ENCODE measurements at regions not wholly inside any gene's neighbourhood (a gene's known extent, or its start where the extent isn't known, plus 50 kb on each side); places are given as distances from the start of the nearest gene placed in this dataset.
A peak's percentile ranks its signal among the peaks of the same experiment; 100 is the strongest.

- peaks cover 44% of the 10 kb centered on the region for H3K4me1 Mint-ChIP-seq (ENCODE audit: low read depth)
- H3K9me3 Mint-ChIP-seq, result no peaks in the 10 kb centered on the region
- H3K4me3 Mint-ChIP-seq, result no peak overlapping the region
- H3K27ac Mint-ChIP-seq, result peak overlapping the region; percentile 47
- no peak for DNase-seq (ENCODE audit: low spot score)
- peaks cover 6% of the 10 kb centered on the region for H3K36me3 Mint-ChIP-seq (ENCODE audit: low read depth)
- intact Hi-C loops (cut with micrococcal nuclease), result loop anchor here (1.0 to 10.0 kb wide), 10 partner anchors 36 to 236 kb away; no protein-coding TSS in a partner anchor
- H3K27me3 Mint-ChIP-seq (ENCODE audit: insufficient read depth), result peaks cover 11% of the 10 kb centered on the region
These were observed 139.3 kb downstream of the NFKBIZ start for GRCh38 chr3:101988596-101988995.

- DNase-seq (ENCODE audit: low spot score), result no peak
- Mint-ChIP-seq H3K27ac (peak overlapping the region; percentile 2), H3K4me3 (no peak overlapping the region), H3K4me1 (ENCODE audit: low read depth) (peaks cover 53% of the 10 kb centered on the region), H3K36me3 (ENCODE audit: low read depth) (peaks cover 6% of the 10 kb centered on the region), H3K27me3 (ENCODE audit: insufficient read depth) (peaks cover 4% of the 10 kb centered on the region), H3K9me3 (no peaks in the 10 kb centered on the region)
- intact Hi-C loops (cut with micrococcal nuclease), result loop anchor here (2.0 to 10.0 kb wide), 4 partner anchors 39 to 235 kb away; no protein-coding TSS in a partner anchor
These were observed 140.4 kb downstream of the NFKBIZ start for GRCh38 chr3:101989578-101990200.

- Mint-ChIP-seq H3K27me3 (ENCODE audit: insufficient read depth) (peaks cover 7% of the 10 kb centered on the region), H3K36me3 (ENCODE audit: low read depth) (peaks cover 8% of the 10 kb centered on the region), H3K9me3 (no peaks in the 10 kb centered on the region), H3K27ac (no peak overlapping the region), H3K4me3 (no peak overlapping the region), H3K4me1 (ENCODE audit: low read depth) (peaks cover 62% of the 10 kb centered on the region)
- DNase-seq (ENCODE audit: low spot score), result no peak
- intact Hi-C loops (cut with micrococcal nuclease), result no loop called here
These were observed 143.5 kb downstream of the NFKBIZ start for GRCh38 chr3:101992863-101993262.

- Mint-ChIP-seq H3K9me3 (no peaks in the 10 kb centered on the region), H3K27me3 (ENCODE audit: insufficient read depth) (peaks cover 7% of the 10 kb centered on the region), H3K4me3 (no peak overlapping the region), H3K27ac (no peak overlapping the region), H3K36me3 (ENCODE audit: low read depth) (peaks cover 8% of the 10 kb centered on the region), H3K4me1 (ENCODE audit: low read depth) (peaks cover 48% of the 10 kb centered on the region)
- intact Hi-C loops (cut with micrococcal nuclease), result no loop called here
- DNase-seq (ENCODE audit: low spot score), result no peak
These were observed 145.1 kb downstream of the NFKBIZ start for GRCh38 chr3:101994386-101994785.

GRCh38 chr3:101995371-101996046 lies 146.2 kb downstream of the NFKBIZ start:
- H3K9me3 Mint-ChIP-seq, result no peaks in the 10 kb centered on the region
- H3K36me3 Mint-ChIP-seq (ENCODE audit: low read depth), result peaks cover 6% of the 10 kb centered on the region
- no peak for DNase-seq (ENCODE audit: low spot score)
- no peak overlapping the region for H3K4me3 Mint-ChIP-seq
- peaks cover 40% of the 10 kb centered on the region for H3K4me1 Mint-ChIP-seq (ENCODE audit: low read depth)
- intact Hi-C loops (cut with micrococcal nuclease), result no loop called here
- H3K27ac Mint-ChIP-seq, result peak overlapping the region; percentile 32
- H3K27me3 Mint-ChIP-seq (ENCODE audit: insufficient read depth), result peaks cover 7% of the 10 kb centered on the region

- H3K27me3 Mint-ChIP-seq (ENCODE audit: insufficient read depth), result peaks cover 6% of the 10 kb centered on the region
- peaks cover 40% of the 10 kb centered on the region for H3K4me1 Mint-ChIP-seq (ENCODE audit: low read depth)
- DNase-seq (ENCODE audit: low spot score), result no peak
- H3K27ac Mint-ChIP-seq, result no peak overlapping the region
- no peak overlapping the region for H3K4me3 Mint-ChIP-seq
- no peaks in the 10 kb centered on the region for H3K9me3 Mint-ChIP-seq
- intact Hi-C loops (cut with micrococcal nuclease), result no loop called here
- peaks cover 7% of the 10 kb centered on the region for H3K36me3 Mint-ChIP-seq (ENCODE audit: low read depth)
These were observed 147.5 kb downstream of the NFKBIZ start for GRCh38 chr3:101996832-101997231.

- Mint-ChIP-seq H3K4me1 (ENCODE audit: low read depth) (peaks cover 27% of the 10 kb centered on the region), H3K36me3 (ENCODE audit: low read depth) (peaks cover 7% of the 10 kb centered on the region), H3K9me3 (no peaks in the 10 kb centered on the region), H3K4me3 (no peak overlapping the region), H3K27me3 (ENCODE audit: insufficient read depth) (peaks cover 3% of the 10 kb centered on the region), H3K27ac (no peak overlapping the region)
- intact Hi-C loops (cut with micrococcal nuclease), result no loop called here
- DNase-seq (ENCODE audit: low spot score), result no peak
These were observed 149.1 kb downstream of the NFKBIZ start for GRCh38 chr3:101998256-101998926.

- intact Hi-C loops (cut with micrococcal nuclease), result no loop called here
- H3K27me3 Mint-ChIP-seq (ENCODE audit: insufficient read depth), result peaks cover 3% of the 10 kb centered on the region
- H3K9me3 Mint-ChIP-seq, result no peaks in the 10 kb centered on the region
- peaks cover 21% of the 10 kb centered on the region for H3K4me1 Mint-ChIP-seq (ENCODE audit: low read depth)
- DNase-seq (ENCODE audit: low spot score), result no peak
- peaks cover 7% of the 10 kb centered on the region for H3K36me3 Mint-ChIP-seq (ENCODE audit: low read depth)
- no peak overlapping the region for H3K27ac Mint-ChIP-seq
- H3K4me3 Mint-ChIP-seq, result no peak overlapping the region
These were observed 150.0 kb downstream of the NFKBIZ start for GRCh38 chr3:101999177-101999779.

- peaks cover 3% of the 10 kb centered on the region for H3K27me3 Mint-ChIP-seq (ENCODE audit: insufficient read depth)
These were observed 151.4 kb downstream of the NFKBIZ start for GRCh38 chr3:102000620-102001209.

GRCh38 chr3:102002056-102002455 lies 152.7 kb downstream of the NFKBIZ start:
- peaks cover 6% of the 10 kb centered on the region for H3K27me3 Mint-ChIP-seq (ENCODE audit: insufficient read depth)
- no peak overlapping the region for H3K27ac Mint-ChIP-seq
- no peak overlapping the region for H3K4me3 Mint-ChIP-seq
- no peak for DNase-seq (ENCODE audit: low spot score)
- H3K36me3 Mint-ChIP-seq (ENCODE audit: low read depth), result peaks cover 2% of the 10 kb centered on the region
- no peaks in the 10 kb centered on the region for H3K4me1 Mint-ChIP-seq (ENCODE audit: low read depth)
- H3K9me3 Mint-ChIP-seq, result peaks cover 3% of the 10 kb centered on the region
- intact Hi-C loops (cut with micrococcal nuclease), result no loop called here

More at GRCh38 chr3:102000620-102001209, 151.4 kb downstream of the NFKBIZ start:
- DNase-seq (ENCODE audit: low spot score), result no peak
- peaks cover 3% of the 10 kb centered on the region for H3K9me3 Mint-ChIP-seq
- H3K4me3 Mint-ChIP-seq, result no peak overlapping the region
- peaks cover 7% of the 10 kb centered on the region for H3K36me3 Mint-ChIP-seq (ENCODE audit: low read depth)
- H3K27ac Mint-ChIP-seq, result no peak overlapping the region
- intact Hi-C loops (cut with micrococcal nuclease), result no loop called here
- peaks cover 9% of the 10 kb centered on the region for H3K4me1 Mint-ChIP-seq (ENCODE audit: low read depth)

- no peaks in the 10 kb centered on the region for H3K4me1 Mint-ChIP-seq (ENCODE audit: low read depth)
- no peak for DNase-seq (ENCODE audit: low spot score)
- no peak overlapping the region for H3K27ac Mint-ChIP-seq
- H3K27me3 Mint-ChIP-seq (ENCODE audit: insufficient read depth), result peaks cover 3% of the 10 kb centered on the region
- peaks cover 2% of the 10 kb centered on the region for H3K36me3 Mint-ChIP-seq (ENCODE audit: low read depth)
- H3K4me3 Mint-ChIP-seq, result no peak overlapping the region
- H3K9me3 Mint-ChIP-seq, result peaks cover 8% of the 10 kb centered on the region
- intact Hi-C loops (cut with micrococcal nuclease), result no loop called here
These were observed 155.2 kb downstream of the NFKBIZ start for GRCh38 chr3:102004561-102004960.

GRCh38 chr3:102005551-102005950 lies 156.2 kb downstream of the NFKBIZ start:
- DNase-seq (ENCODE audit: low spot score), result no peak
- H3K4me1 Mint-ChIP-seq (ENCODE audit: low read depth), result no peaks in the 10 kb centered on the region
- H3K4me3 Mint-ChIP-seq, result no peak overlapping the region
- H3K27ac Mint-ChIP-seq, result no peak overlapping the region
- intact Hi-C loops (cut with micrococcal nuclease), result no loop called here
- H3K27me3 Mint-ChIP-seq (ENCODE audit: insufficient read depth), result peaks cover 5% of the 10 kb centered on the region
- H3K36me3 Mint-ChIP-seq (ENCODE audit: low read depth), result peaks cover 2% of the 10 kb centered on the region
- H3K9me3 Mint-ChIP-seq, result peaks cover 17% of the 10 kb centered on the region

All from activated T-helper 1 cell treated with anti-CD3 and anti-CD28 coated beads, Interleukin-12 subunit alpha, Interleukin-12 subunit beta, Interleukin-2, Interleukin-4 antibody, amounts not matched to agents 30 ng/mL and 10 ng/mL and 1 ng/mL, durations not matched to agents 14 hours and 24 hours and 36 hours (primary cell).